Stimulated activated CD4-positive, alpha-beta T cell treated with anti-CD3 and anti-CD28 coated beads, Interleukin-15, amount 100 ng/mL, for 1 hour (primary cell): ENCODE measurements at regions not wholly inside any gene's neighbourhood (a gene's known extent, or its start where the extent isn't known, plus 50 kb on each side); places are given as distances from the start of the nearest gene placed in this dataset.

Experiments
- DNase-seq, 2 donors: peaks; one replicate each; pipeline ENCODE4 v3.0.0-alpha.2; 2020; ENCODE audit warnings: low read depth in 1 of 2, low spot score in 1 of 2

- DNase-seq = no peak
Observed at GRCh38 chr1:34406833-34407539, 230.3 kb downstream of the C1orf94 start.

DNA sequence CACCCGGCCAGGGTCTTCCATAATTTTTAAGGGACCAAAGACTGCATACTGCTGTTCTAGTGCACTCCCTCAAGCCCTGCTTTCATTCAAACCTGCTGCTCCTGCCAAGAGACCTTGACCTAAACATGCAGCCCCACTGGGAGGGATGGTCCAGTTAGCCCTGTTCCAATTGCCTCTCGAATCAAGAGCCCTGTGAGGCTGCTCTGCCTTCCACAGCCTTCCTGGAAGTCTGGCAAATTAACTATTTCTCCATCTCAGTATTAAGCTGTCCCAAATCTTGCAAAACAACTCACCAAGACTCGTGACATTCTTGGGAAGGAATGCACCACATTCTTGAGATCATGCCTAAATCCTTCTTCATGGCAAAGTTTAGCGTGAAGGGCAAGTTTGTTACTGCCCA, 231.3 kb downstream of the C1orf94 start:
- DNase-seq = no peak

DNA sequence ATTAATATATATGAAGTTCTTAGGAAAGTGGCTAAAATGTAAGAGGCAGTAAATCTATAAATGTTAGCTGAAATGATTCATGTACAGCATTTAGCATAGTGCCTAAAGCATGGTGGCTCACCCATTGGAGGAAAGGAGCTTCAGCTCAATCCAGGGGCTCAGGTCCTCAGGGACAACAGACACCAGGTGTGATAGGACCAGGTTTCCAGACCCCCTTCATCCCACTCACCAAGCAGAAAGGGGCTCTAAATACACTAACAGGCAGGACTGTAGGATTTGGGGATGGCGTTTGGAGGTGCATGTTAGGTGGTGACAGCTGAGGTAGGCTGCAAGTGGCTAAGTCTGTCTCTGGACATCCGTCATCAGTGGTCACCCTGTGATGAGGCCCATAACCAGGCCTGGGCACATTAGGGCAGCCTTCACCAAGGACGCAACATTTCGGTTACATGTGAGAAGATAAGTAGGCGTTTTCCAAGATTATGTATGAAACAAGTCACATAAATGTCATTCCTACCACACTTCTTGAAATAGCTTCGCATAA, 233.1 kb downstream of the C1orf94 start:
- DNase-seq = no peak

- no peak for DNase-seq
Observed at GRCh38 chr1:34412598-34413370, 236.1 kb downstream of the C1orf94 start.

DNA sequence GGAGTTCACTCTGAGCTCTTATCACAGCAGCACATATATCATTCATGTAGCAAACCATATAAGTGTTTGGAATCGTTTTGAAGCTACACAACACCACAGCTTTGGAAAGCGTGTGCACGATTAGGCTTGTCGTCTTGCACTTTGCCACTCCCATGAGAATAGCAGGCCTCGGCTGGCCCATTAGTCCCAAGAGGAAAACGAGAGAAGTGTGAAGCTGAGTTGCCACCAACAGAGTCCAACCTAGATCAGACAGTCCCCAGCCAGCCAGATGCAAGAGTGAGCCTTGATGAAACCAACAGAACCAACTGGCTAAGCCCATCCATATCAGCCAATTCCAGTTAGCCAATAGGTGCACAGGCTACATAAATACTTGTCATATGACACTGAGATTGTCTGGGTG, 238.4 kb downstream of the C1orf94 start:
- DNase-seq = no peak

DNA sequence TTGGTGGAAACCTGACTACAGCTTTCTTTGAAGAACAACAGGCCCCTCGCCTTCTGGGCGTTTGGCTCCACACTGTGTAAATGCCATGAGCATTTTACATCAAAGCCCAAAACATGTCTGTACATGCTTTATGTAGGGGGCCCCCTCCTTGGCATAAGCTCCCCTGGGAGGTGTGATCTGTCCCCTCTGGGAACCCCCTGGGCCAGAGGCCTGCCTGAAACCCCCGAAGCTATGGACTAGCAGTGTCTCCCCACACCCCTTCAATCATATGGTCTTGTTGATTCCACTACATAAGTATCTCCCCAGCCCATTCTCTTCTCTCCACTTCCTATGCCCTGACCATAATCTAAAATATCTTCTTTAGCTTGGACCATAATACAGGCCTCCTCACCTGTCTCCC, 241.5 kb downstream of the C1orf94 start:
- no peak for DNase-seq

DNA sequence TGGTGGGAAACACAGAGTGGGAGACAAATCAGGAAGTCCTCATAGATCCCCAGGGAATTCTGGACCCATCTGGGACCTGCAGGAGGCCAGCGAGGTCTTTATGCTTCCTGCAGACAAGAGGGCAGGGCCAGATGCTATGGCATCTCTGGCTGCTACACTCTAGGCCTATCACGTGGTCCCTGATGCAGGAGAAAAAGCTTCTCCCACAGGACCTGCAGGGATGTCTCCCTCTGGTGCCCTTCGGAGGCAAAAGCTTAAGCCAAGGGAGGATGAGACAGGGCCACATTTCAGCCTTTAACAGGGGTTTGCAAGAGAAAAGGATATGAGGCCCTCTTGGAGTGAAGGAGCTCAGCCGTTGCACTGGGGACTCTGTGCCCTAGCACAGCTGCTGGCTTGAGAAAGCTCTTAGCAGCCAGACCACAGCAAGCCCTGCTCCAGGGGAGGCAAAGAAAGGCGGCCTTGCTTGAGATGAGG, 243.0 kb downstream of the C1orf94 start:
- DNase-seq = no peak

GRCh38 chr1:34425046-34425445, 248.3 kb downstream of the C1orf94 start:
- no peak for DNase-seq

DNA sequence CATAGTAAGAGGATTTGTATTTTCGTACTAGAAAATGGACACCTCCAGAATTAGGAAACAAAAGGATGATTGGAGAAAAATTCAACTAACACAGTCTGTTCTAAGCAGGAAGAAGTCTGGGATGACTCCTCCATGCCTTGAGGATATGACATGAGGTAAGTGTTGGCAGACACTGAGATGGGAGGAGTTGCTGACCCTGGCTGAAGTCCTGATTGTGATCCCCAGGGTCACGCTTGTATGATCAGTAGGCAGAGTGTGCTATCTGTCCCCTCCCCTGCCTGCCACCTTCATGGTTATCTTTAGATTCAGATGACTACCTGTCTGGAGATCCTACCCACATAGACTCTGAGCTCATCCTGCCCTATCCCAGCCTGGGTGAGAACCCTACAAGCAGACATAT, 249.1 kb downstream of the C1orf94 start:
- DNase-seq = no peak

DNA sequence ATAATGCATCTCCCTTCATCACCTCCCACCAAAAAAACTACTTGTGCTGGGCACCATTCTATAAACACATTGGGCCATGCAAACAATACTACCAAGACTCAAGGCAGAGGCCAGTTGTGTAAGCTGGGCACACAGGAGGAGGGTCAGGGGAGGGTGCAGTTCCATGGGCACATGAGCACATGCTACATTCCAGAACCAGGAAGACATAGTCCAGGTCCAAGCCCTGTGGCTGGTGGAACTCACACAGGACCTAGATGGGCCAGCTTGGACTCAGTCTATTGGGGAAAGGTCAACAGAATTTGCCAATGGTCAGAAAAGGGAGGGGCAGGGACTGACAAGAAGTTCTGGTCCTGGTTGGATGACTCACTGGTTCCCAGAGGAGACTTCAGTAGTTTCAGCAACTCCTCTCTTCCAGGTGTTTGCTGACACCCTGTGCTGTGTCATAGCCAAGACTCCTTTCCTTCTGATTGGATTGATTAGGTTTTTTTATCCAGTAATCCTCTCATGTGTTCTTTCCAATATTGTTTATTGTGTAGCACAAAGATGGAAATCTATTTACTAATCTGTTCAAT, 249.7 kb downstream of the C1orf94 start:
- DNase-seq = no peak

GRCh38 chr1:34427170-34427569, 250.5 kb downstream of the C1orf94 start:
- DNase-seq = no peak

- no peak for DNase-seq
Observed at GRCh38 chr1:34433099-34433498, 256.4 kb downstream of the C1orf94 start.

GRCh38 chr1:34436836-34437235, 260.1 kb downstream of the C1orf94 start:
- DNase-seq = no peak

DNA sequence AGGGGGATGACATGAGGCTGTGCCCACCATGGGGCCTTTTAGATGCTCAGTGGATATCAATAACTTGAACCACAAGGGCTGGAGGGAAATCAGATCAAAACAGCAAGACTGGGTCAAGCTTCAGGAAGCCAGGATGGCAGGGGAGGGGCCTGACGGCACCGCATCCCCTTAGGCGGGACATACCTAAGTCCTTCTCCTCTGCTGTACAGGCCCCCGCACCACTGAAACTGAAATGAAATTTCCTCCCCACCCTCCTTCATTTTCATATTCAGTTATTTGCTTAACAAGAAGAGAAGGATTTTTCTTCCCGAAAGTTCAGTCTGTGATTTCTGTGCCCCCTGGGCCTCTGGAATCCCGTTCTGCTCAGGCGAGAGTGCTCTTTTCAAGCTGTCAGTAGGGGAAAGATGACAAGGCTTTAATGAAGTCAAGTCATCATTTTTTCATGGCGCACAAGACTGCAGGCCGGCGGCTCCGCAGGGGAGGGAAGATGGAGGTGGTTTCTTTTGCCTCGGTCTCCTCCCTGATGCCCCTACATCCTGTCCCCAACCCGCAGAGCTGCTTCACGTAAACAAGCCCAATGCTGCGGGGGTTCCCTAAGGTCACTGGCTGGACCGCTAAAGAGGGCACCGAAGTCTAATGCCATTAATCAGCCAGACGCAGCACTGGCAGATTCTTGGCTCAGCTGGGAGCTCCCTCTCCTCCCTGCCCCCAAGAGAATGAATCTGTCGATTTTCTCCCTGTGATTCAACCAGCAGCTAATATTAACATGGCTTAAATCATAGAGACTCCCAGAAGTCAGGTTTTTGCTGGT, 264.8 kb downstream of the C1orf94 start:
- no peak for DNase-seq

DNA sequence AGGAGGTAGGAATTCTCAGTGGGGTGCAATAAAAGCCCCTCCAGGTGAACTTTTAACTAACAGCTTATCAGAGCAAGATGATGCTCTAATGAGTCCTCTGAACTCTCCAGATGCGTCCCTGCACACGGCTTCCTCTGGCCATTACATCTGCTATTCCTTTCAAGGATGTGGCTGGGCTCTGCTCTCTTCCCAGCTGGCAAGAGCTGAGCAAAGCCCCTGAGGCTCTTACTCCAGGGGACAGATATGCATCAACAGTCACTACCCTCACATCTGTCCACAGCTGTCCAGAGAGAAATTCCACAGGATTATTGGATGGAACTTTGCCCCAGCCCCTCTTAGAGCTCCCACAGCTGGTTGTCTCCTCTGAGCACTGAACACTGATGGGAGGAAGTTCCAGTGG, 267.8 kb downstream of the C1orf94 start:
- DNase-seq = no peak

DNA sequence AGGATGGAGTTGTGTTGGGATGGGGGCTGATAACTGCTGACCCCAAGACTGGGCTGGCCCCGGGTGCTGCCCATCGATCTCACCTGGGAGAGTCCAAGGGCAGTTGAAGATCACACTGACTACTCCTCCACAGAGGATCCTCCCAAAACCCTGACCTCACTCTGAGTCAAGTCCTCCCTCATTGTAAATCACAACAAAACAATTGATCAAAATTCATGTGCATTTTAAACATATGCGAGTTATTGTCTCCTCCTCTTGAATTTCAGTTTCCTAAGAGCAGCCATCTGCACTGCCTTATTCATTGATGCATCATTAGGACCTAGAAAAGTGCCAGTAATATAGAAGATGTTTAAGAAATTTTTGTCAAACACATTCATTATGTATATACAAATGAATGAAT, 273.6 kb downstream of the C1orf94 start:
- DNase-seq = no peak

GRCh38 chr1:34452451-34452850, 275.7 kb downstream of the C1orf94 start:
- DNase-seq = no peak

DNA sequence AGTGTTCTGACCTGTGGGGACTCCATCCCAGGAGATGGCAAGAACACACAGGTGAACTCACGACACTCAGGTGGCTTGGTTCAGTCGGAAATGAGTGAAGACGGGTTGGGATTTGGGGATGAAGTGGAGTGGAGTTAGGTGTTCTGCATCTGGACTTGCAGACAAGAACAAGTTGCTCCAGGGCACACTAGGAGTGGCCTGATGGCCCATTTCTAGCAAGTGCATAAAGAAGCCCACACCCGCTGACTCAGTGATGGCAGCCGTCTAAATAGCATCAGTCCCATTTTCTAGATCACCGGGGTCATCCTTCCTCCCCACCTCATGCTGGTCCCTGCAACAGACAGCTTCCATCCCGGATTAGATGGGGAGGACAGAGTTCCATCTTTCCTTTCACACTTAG, 278.4 kb downstream of the C1orf94 start:
- no peak for DNase-seq

- no peak for DNase-seq
Observed at GRCh38 chr1:34460193-34460592, 283.5 kb downstream of the C1orf94 start.

DNA sequence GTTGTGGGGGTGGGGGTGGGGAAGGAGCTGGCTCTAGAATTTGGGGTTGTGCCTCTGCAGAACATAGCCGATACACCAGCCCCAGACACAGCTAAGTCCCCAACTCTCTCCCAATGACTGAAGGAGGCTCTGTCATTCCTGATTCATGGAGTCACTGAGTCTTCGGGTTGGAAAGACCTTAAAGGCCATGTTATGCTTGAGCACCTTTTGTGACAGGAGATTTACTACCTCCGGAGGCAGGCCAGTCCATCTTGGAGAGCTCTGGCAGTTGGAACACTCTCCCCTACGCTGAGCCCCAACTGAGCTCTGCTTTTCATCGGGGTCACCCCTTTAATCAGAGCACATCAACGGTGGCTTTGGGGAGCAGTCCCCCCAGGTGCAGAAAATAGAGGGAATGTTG, 284.4 kb upstream of the GJB5 start:
- DNase-seq = no peak

DNA sequence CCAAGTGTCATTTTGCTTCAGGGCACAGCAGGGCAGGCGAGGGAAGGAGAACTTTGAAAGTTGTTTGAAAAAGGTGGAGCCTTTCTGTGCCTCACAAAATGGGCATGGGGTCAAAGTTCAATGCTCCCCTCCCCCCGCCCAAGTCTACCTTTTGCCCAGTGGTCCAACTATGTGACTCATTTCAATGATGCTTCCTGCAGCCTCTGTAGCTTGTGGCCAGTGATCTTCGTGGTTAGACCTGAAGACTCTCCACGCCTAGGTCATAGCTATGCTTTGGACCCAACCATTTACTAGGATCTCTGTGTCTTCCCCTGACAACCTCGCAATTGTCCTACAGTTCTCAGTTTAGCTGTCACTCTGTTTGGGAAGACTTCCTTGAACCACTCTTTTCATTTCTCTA, 280.3 kb upstream of the GJB5 start:
- no peak for DNase-seq
